Epithelial cell of proximal tubule (primary cell): ENCODE measurements at regions not wholly inside any gene's neighbourhood (a gene's known extent, or its start where the extent isn't known, plus 50 kb on each side); places are given as distances from the start of the nearest gene placed in this dataset.

Experiments used
- DNase-seq: peaks from one replicate; pipeline ENCODE4 v3.0.0-alpha.2; 2011; ENCODE audit warnings: low read depth
- H3K4me3 ChIP-seq: 2 replicates; pipeline ENCODE4 v1.5.1; 2011; ENCODE audit warnings: low read depth, mild to moderate bottlenecking, low read length
- CTCF ChIP-seq: conservative IDR thresholded peaks from 2 replicates; pipeline ENCODE4 v1.5.1; 2012; ENCODE audit warnings: low read depth, mild to moderate bottlenecking, low read length

GRCh38 chr2:51526766-51527165 lies 494.8 kb upstream of the NRXN1 start:
- H3K4me3 ChIP-seq, result no peak overlapping the region
- no peak for TF ChIP-seq CTCF
- no peak for DNase-seq

- no peak for TF ChIP-seq CTCF
- no peak for DNase-seq
- no peak overlapping the region for H3K4me3 ChIP-seq
Measured at GRCh38 chr2:51516667-51517066, 484.7 kb upstream of the NRXN1 start.

GRCh38 chr2:51511002-51511401 lies 479.1 kb upstream of the NRXN1 start:
- no peak for DNase-seq
- H3K4me3 ChIP-seq, result no peak overlapping the region
- TF ChIP-seq CTCF, result no peak

GRCh38 chr2:51510303-51510702 lies 478.4 kb upstream of the NRXN1 start:
- no peak for TF ChIP-seq CTCF
- no peak overlapping the region for H3K4me3 ChIP-seq
- no peak for DNase-seq

- H3K4me3 ChIP-seq, result no peak overlapping the region
- DNase-seq, result no peak
- peak; percentile 19 for TF ChIP-seq CTCF
Measured at GRCh38 chr2:51505533-51505932, 473.6 kb upstream of the NRXN1 start.

- DNase-seq, result no peak
- H3K4me3 ChIP-seq, result no peak overlapping the region
- no peak for TF ChIP-seq CTCF
Measured at GRCh38 chr2:51490576-51491234, 458.8 kb upstream of the NRXN1 start.

- TF ChIP-seq CTCF, result no peak
- DNase-seq, result no peak
- H3K4me3 ChIP-seq, result no peak overlapping the region
Measured at GRCh38 chr2:51484605-51485004, 452.7 kb upstream of the NRXN1 start.
